ENCODE measurements at regions not wholly inside any gene's neighbourhood (a gene's known extent, or its start where the extent isn't known, plus 50 kb on each side); places are given as distances from the start of the nearest gene placed in this dataset.

GRCh38 chr5:120362426-120362825 lies 101.7 kb upstream of the PRR16 start:
- TF ChIP-seq, protein P1, sequence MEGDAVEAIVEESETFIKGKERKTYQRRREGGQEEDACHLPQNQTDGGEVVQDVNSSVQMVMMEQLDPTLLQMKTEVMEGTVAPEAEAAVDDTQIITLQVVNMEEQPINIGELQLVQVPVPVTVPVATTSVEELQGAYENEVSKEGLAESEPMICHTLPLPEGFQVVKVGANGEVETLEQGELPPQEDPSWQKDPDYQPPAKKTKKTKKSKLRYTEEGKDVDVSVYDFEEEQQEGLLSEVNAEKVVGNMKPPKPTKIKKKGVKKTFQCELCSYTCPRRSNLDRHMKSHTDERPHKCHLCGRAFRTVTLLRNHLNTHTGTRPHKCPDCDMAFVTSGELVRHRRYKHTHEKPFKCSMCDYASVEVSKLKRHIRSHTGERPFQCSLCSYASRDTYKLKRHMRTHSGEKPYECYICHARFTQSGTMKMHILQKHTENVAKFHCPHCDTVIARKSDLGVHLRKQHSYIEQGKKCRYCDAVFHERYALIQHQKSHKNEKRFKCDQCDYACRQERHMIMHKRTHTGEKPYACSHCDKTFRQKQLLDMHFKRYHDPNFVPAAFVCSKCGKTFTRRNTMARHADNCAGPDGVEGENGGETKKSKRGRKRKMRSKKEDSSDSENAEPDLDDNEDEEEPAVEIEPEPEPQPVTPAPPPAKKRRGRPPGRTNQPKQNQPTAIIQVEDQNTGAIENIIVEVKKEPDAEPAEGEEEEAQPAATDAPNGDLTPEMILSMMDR (IDR thresholded peaks at IDR 0.05), result no peak
- no peak for TF ChIP-seq EZH2 (IDR thresholded peaks at IDR 0.05; ENCODE audit: borderline replicate concordance, insufficient read depth, low read depth, low read length, poor library complexity, severe bottlenecking)

Measured in B cell (primary cell).